Liver (tissue), 8 donors: ENCODE measurements at regions not wholly inside any gene's neighbourhood (a gene's known extent, or its start where the extent isn't known, plus 50 kb on each side); places are given as distances from the start of the nearest gene placed in this dataset.

Source experiments
- DNase-seq: peaks from one replicate; pipeline ENCODE4 v3.0.0-alpha.2; 2017; ENCODE audit warnings: low spot score
- H3K27ac ChIP-seq, 2 donors: one replicate each; pipeline ENCODE4 v1.7.0; 2013; ENCODE audit warnings: inconsistent platforms in 2 of 2, low read length in 2 of 2, control low read depth in 1 of 2, low read depth in 1 of 2, mild to moderate bottlenecking in 1 of 2
- H3K27me3 ChIP-seq, 4 donors: one replicate each; pipeline versions ENCODE4 v1.6.1 to v1.7.0; 2013; ENCODE audit warnings: low read length in 3 of 4, inconsistent platforms in 1 of 4, mild to moderate bottlenecking in 1 of 4, moderate library complexity in 1 of 4; ENCODE audit not compliant: control insufficient read depth in 4 of 4, insufficient read depth in 4 of 4
- H3K36me3 ChIP-seq, 4 donors: one replicate each; pipeline versions ENCODE4 v1.6.1 to v1.7.0; 2013; ENCODE audit warnings: low read length in 3 of 4, mild to moderate bottlenecking in 3 of 4, low read depth in 1 of 4, moderate library complexity in 1 of 4; ENCODE audit not compliant: control insufficient read depth in 4 of 4, insufficient read depth in 3 of 4
- H3K4me1 ChIP-seq, 4 donors: one replicate each; pipeline versions ENCODE4 v1.6.1 to v1.7.0; 2013; ENCODE audit warnings: low read length in 3 of 4, mild to moderate bottlenecking in 3 of 4, moderate library complexity in 1 of 4; ENCODE audit not compliant: control insufficient read depth in 4 of 4, insufficient read depth in 4 of 4
- H3K4me3 ChIP-seq, 3 donors: one replicate each; pipeline versions ENCODE4 v1.6.1 to v1.7.0; 2013; ENCODE audit warnings: low read length in 3 of 3, control low read depth in 1 of 3, low read depth in 1 of 3, mild to moderate bottlenecking in 1 of 3
- H3K9ac ChIP-seq, 2 donors: one replicate each; pipeline ENCODE4 v1.7.0; 2013; ENCODE audit warnings: low read length in 2 of 2, mild to moderate bottlenecking in 2 of 2, moderate library complexity in 2 of 2, control low read depth in 1 of 2, low read depth in 1 of 2
- H3K9me3 ChIP-seq, 4 donors: one replicate each; pipeline versions ENCODE4 v1.6.1 to v1.7.0; 2013; ENCODE audit warnings: low read length in 3 of 4; ENCODE audit not compliant: control insufficient read depth in 4 of 4
- ATF3 ChIP-seq: IDR thresholded peaks from 2 replicates; pipeline ENCODE4 v1.6.1; 2016; ENCODE audit warnings: antibody characterized with exemption
- CTCF ChIP-seq: fragments of 150-350 bp; IDR thresholded peaks from 2 replicates; pipeline ENCODE4 v1.5.1; 2017; ENCODE audit warnings: improper control_type of control experiment, low read depth, low read length; ENCODE audit not compliant: missing input control
- EGR1 ChIP-seq, 2 donors: IDR thresholded peaks; 2 replicates each; pipeline ENCODE4 v1.6.1; 2016 to 2018; ENCODE audit warnings: antibody characterized with exemption in 2 of 2, low read depth in 2 of 2
- FOXA1 ChIP-seq: IDR thresholded peaks from 2 replicates; pipeline ENCODE4 v1.6.1; 2016; ENCODE audit warnings: antibody characterized with exemption
- GABPA ChIP-seq, 2 donors: IDR thresholded peaks in 1 of 2; conservative IDR thresholded peaks in 1 of 2; 2 replicates each; pipeline ENCODE4 v1.6.1; 2016; ENCODE audit warnings: antibody characterized with exemption in 2 of 2, mild to moderate bottlenecking in 1 of 2, moderate library complexity in 1 of 2
- HNF4A ChIP-seq, 2 donors: conservative IDR thresholded peaks; 2 replicates each; pipeline ENCODE4 v1.6.1; 2016; ENCODE audit warnings: antibody characterized with exemption in 2 of 2, mild to moderate bottlenecking in 2 of 2
- HNF4G ChIP-seq: IDR thresholded peaks from 2 replicates; pipeline ENCODE4 v1.6.1; 2016; ENCODE audit warnings: antibody characterized with exemption
- JUND ChIP-seq, 2 donors: IDR thresholded peaks; 2 replicates each; pipeline ENCODE4 v1.6.1; 2016; ENCODE audit warnings: antibody characterized with exemption in 2 of 2
- NR2F2 ChIP-seq: IDR thresholded peaks from 2 replicates; pipeline ENCODE4 v1.6.1; 2016; ENCODE audit warnings: antibody characterized with exemption
- RAD21 ChIP-seq, 2 donors: IDR thresholded peaks; 2 replicates each; pipeline ENCODE4 v1.6.1; 2016; ENCODE audit warnings: antibody characterized with exemption in 2 of 2, mild to moderate bottlenecking in 2 of 2
- REST ChIP-seq: IDR thresholded peaks from 2 replicates; pipeline ENCODE4 v1.6.1; 2016; ENCODE audit warnings: antibody characterized with exemption, mild to moderate bottlenecking
- RXRA ChIP-seq, 2 donors: IDR thresholded peaks; 2 replicates each; pipeline ENCODE4 v1.6.1; 2017 to 2018; ENCODE audit warnings: antibody characterized with exemption in 2 of 2, mild to moderate bottlenecking in 1 of 2
- SP1 ChIP-seq: IDR thresholded peaks from 2 replicates; pipeline ENCODE4 v1.6.1; 2018; ENCODE audit warnings: antibody characterized with exemption, mild to moderate bottlenecking
- TAF1 ChIP-seq: conservative IDR thresholded peaks from 2 replicates; pipeline ENCODE4 v1.6.1; 2016; ENCODE audit warnings: antibody characterized with exemption, mild to moderate bottlenecking
- YY1 ChIP-seq: IDR thresholded peaks from 2 replicates; pipeline ENCODE4 v1.6.1; 2016; ENCODE audit warnings: antibody characterized with exemption, mild to moderate bottlenecking
- WGBS: extraction: QIAGEN DNeasy Blood & Tissue Kit; methylation state at CpG from one replicate; pipeline ENCODE4 v1.1.7; 2013; 5-methylcytosine and 5-hydroxymethylcytosine counted together
- TF ChIP-seq, protein P1 (sequence below): IDR thresholded peaks from 2 replicates; pipeline ENCODE4 v1.6.1; 2016; ENCODE audit warnings: antibody characterized with exemption
- donor health status: healthy.
- donor health status: healthy.
- donor health status: healthy.
- donor health status: healthy.
- donor health status: healthy.

- Histone ChIP-seq H3K9ac (no peak overlapping the region), H3K27ac (no peak overlapping the region), H3K9me3 (no peaks in the 10 kb centered on the region), H3K36me3 (no peaks in the 10 kb centered on the region), H3K27me3 (no peaks in the 10 kb centered on the region), H3K4me1 (no peaks in the 10 kb centered on the region), H3K4me3 (no peak overlapping the region)
- TF ChIP-seq JUND (IDR thresholded peaks at IDR 0.05) (no peak), SP1 (no peak), RAD21 (IDR thresholded peaks at IDR 0.05) (no peak), YY1 (no peak), REST (no peak), NR2F2 (no peak), HNF4A (conservative IDR thresholded peaks at IDR 0.05) (no peak), GABPA (IDR thresholded peaks at IDR 0.05 in 1 of 2, conservative IDR thresholded peaks at IDR 0.05 in 1 of 2) (no peak), CTCF (no peak), FOXA1 (no peak), TAF1 (no peak), HNF4G (no peak), EGR1 (IDR thresholded peaks at IDR 0.05; ENCODE audit: low read depth in 2 of 2) (no peak), ATF3 (no peak), RXRA (IDR thresholded peaks at IDR 0.05) (no peak)
- TF ChIP-seq, protein P1, sequence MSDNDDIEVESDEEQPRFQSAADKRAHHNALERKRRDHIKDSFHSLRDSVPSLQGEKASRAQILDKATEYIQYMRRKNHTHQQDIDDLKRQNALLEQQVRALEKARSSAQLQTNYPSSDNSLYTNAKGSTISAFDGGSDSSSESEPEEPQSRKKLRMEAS, result no peak
- no peak for DNase-seq
- 76% methylated on average over 1 of the region's 1 CpG for WGBS
Measured at GRCh38 chr2:191757208-191757607, 79.3 kb downstream of the NABP1 start.

- no peaks in the 10 kb centered on the region for H3K36me3 ChIP-seq
- H3K9ac ChIP-seq, result no peak overlapping the region
- DNase-seq, result peak; percentile 39
- no peak overlapping the region for H3K27ac ChIP-seq
- H3K4me3 ChIP-seq, result no peak overlapping the region
- 55% methylated on average over 13 of the region's 13 CpGs for WGBS
- no peaks in the 10 kb centered on the region for H3K9me3 ChIP-seq
- peak; percentile 45 to 70 for TF ChIP-seq RAD21 (IDR thresholded peaks at IDR 0.05)
- TF ChIP-seq, protein P1, result no peak
- peak; percentile 52 for TF ChIP-seq CTCF
- no peaks in the 10 kb centered on the region for H3K4me1 ChIP-seq
- H3K27me3 ChIP-seq, result no peaks in the 10 kb centered on the region
Measured at GRCh38 chr2:191758518-191759507, 80.9 kb downstream of the NABP1 start.
